B cell (primary cell): ENCODE measurements at regions not wholly inside any gene's neighbourhood (a gene's known extent, or its start where the extent isn't known, plus 50 kb on each side); places are given as distances from the start of the nearest gene placed in this dataset.

ENCODE experiments used
- ATAC-seq: fragments of 200-7000 bp; cut with Tn5 transposase; one replicate; pipeline ENCODE4 v1.10.0; 2021; ENCODE audit warnings: low read depth, mild to moderate bottlenecking, moderate number of reproducible peaks, moderate library complexity
- CTCF ChIA-PET: fragments of 350-600 bp; sonication (Branson Sonifier 250); formaldehyde crosslinking; loops from one replicate; lab custom pipeline; 2021; ENCODE audit warnings: antibody characterized with exemption, inconsistent platforms; lab: Charles Lee
- POLR2A ChIA-PET: fragments of 350-600 bp; sonication (Branson Sonifier 250); formaldehyde crosslinking; loops from one replicate; lab custom pipeline; 2021; ENCODE audit warnings: antibody characterized with exemption; lab: Charles Lee
- DNase-seq: peaks from one replicate; pipeline ENCODE4 v3.0.0; 2013
- H2AFZ ChIP-seq: 2 replicates; pipeline ENCODE4 v1.6.1; 2012; ENCODE audit warnings: mild to moderate bottlenecking, low read depth, low read length; ENCODE audit not compliant: insufficient read depth, poor library complexity, severe bottlenecking
- H3K27ac ChIP-seq, 2 donors: 1 replicate in 1 of 2; 2 replicates in 1 of 2; pipeline ENCODE4 v1.5.1; 2012 to 2013; ENCODE audit warnings: low read length in 2 of 2, mild to moderate bottlenecking in 2 of 2, moderate library complexity in 1 of 2
- H3K27me3 ChIP-seq, 4 experiments: fragments of 200-600 bp in 1 of 4; sonication (generic) in 1 of 4; replicated peaks in 1 of 4; 1 replicate in 2 of 4; 2 replicates in 2 of 4; pipeline versions ENCODE4 v1.6.1 to v1.7.0; 2013 to 2016; ENCODE audit warnings: low read length in 3 of 4, mild to moderate bottlenecking in 2 of 4, mixed read lengths in 1 of 4, moderate library complexity in 1 of 4; ENCODE audit not compliant: insufficient read depth in 4 of 4, control insufficient read depth in 3 of 4; ENCODE audit errors: control extremely low read depth in 1 of 4
- H3K36me3 ChIP-seq, 2 experiments: replicated peaks in 1 of 2; 1 replicate in 1 of 2; 2 replicates in 1 of 2; pipeline versions ENCODE4 v1.6.1 to v1.7.1; 2013; ENCODE audit warnings: low read length in 1 of 2; ENCODE audit not compliant: insufficient read depth in 2 of 2, control insufficient read depth in 1 of 2; ENCODE audit errors: control extremely low read depth in 1 of 2, extremely low read depth in 1 of 2
- H3K4me1 ChIP-seq, 2 donors: fragments of 200-600 bp in 1 of 2; sonication (generic) in 1 of 2; 1 replicate in 1 of 2; 2 replicates in 1 of 2; pipeline versions ENCODE4 v1.5.1 to v1.6.1; 2013 to 2017; ENCODE audit warnings: low read length in 2 of 2; ENCODE audit not compliant: control insufficient read depth in 2 of 2, insufficient read depth in 2 of 2
- H3K4me2 ChIP-seq: replicated peaks from 2 replicates; pipeline ENCODE3; 2012; ENCODE audit warnings: mild to moderate bottlenecking, low read depth, low read length; ENCODE audit not compliant: poor library complexity, severe bottlenecking
- H3K4me3 ChIP-seq, 5 experiments: fragments of 200-600 bp in 1 of 5; sonication (generic) in 1 of 5; 1 replicate in 3 of 5; 2 replicates in 2 of 5; pipeline versions ENCODE4 v1.5.1 to v1.7.0; 2011 to 2016; ENCODE audit warnings: low read length in 4 of 5, mild to moderate bottlenecking in 4 of 5, low read depth in 2 of 5, control low read depth in 1 of 5, moderate library complexity in 1 of 5; ENCODE audit not compliant: insufficient read depth in 1 of 5; ENCODE audit errors: control extremely low read depth in 1 of 5, extremely low read depth in 1 of 5
- H3K79me2 ChIP-seq: fragments of 200-600 bp; sonication (generic); one replicate; pipeline ENCODE4 v1.6.0; 2016; ENCODE audit warnings: low read length; ENCODE audit not compliant: control insufficient read depth, insufficient read depth
- H3K9ac ChIP-seq: fragments of 200-600 bp; sonication (generic); 2 replicates; pipeline ENCODE4 v1.6.1; 2017; ENCODE audit warnings: mild to moderate bottlenecking, low read length, moderate library complexity
- H3K9me3 ChIP-seq, 3 donors: one replicate each; pipeline versions ENCODE4 v1.6.1 to v1.7.1; 2013; ENCODE audit warnings: low read length in 2 of 3; ENCODE audit not compliant: control insufficient read depth in 2 of 3, insufficient read depth in 1 of 3; ENCODE audit errors: control extremely low read depth in 1 of 3
- H4K20me1 ChIP-seq: 2 replicates; pipeline ENCODE4 v1.6.0; 2012; ENCODE audit warnings: mild to moderate bottlenecking, low read length; ENCODE audit not compliant: insufficient read depth, control insufficient read depth, poor library complexity, severe bottlenecking
- H3K27ac Mint-ChIP-seq: one replicate; pipeline ENCODE4 v1.8.0; 2021; ENCODE audit warnings: mixed read lengths
- H3K27me3 Mint-ChIP-seq: one replicate; pipeline ENCODE4 v1.8.0; 2021; ENCODE audit warnings: mixed read lengths
- H3K4me1 Mint-ChIP-seq: one replicate; pipeline ENCODE4 v1.8.0; 2021; ENCODE audit warnings: mixed read lengths
- H3K4me3 Mint-ChIP-seq: one replicate; pipeline ENCODE4 v1.8.0; 2021; ENCODE audit warnings: mixed read lengths
- H3K9me3 Mint-ChIP-seq: one replicate; pipeline ENCODE4 v1.8.0; 2022; ENCODE audit warnings: mixed read lengths; ENCODE audit not compliant: insufficient read depth
- CTCF ChIP-seq: fragments of 200-600 bp; IDR thresholded peaks from one replicate; pipeline ENCODE4 v1.8.0; 2022; ENCODE audit warnings: antibody characterized with exemption, mild to moderate bottlenecking
- EZH2 ChIP-seq: IDR thresholded peaks from 2 replicates; pipeline ENCODE4 v1.6.1; 2012; ENCODE audit warnings: borderline replicate concordance, low read depth, mild to moderate bottlenecking, moderate library complexity, low read length; ENCODE audit not compliant: insufficient read depth, poor library complexity, severe bottlenecking
- WGBS: methylation state at CpG from one replicate; pipeline ENCODE4 v1.1.5; 2013; ENCODE audit warnings: missing lambda C conversion rate; ENCODE audit not compliant: insufficient coverage; 5-methylcytosine and 5-hydroxymethylcytosine counted together
- intact Hi-C: fragments of 100-400 bp; cut with micrococcal nuclease; formaldehyde crosslinking; loops from one replicate; pipeline ENCODE4 v1.10.0; 2022

- Histone ChIP-seq H3K4me1 (peaks cover 17 to 26% of the 10 kb centered on the region in 2 donors), H4K20me1 (no peaks in the 10 kb centered on the region), H3K79me2 (no peaks in the 10 kb centered on the region), H3K4me2 (peak overlapping the region; percentile 100), H3K9me3 (peaks cover 0 to 9% (median 0%) of the 10 kb centered on the region in 3 donors), H3K36me3 (no peaks in the 10 kb centered on the region), H3K27me3 (no peaks in the 10 kb centered on the region), H3K9ac (peak overlapping the region; percentile 73), H3K27ac (peak overlapping the region; percentile 90 to 96), H2AFZ (peak overlapping the region; percentile 97), H3K4me3 (no peak overlapping the region)
- no peaks in the 10 kb centered on the region for H3K27me3 Mint-ChIP-seq
- ATAC-seq (no peak), DNase-seq (no peak)
- peaks cover 21% of the 10 kb centered on the region for H3K4me1 Mint-ChIP-seq
- peak overlapping the region; percentile 86 for H3K4me3 Mint-ChIP-seq
- ChIA-PET CTCF (interaction anchor here (0.7 to 2.5 kb wide), 7 partner anchors 28 to 245 kb away, joined by 3 to 16 read pairs (median 4); partner anchors contain the start of gene NTMT1), POLR2A (interaction anchor here (0.5 to 1.9 kb wide), 7 partner anchors 28 to 210 kb away, joined by 3 to 17 read pairs (median 5); no protein-coding TSS in a partner anchor)
- intact Hi-C loops: loop anchor here (10.0 kb wide), 1 partner anchor 210 kb away; the partner anchor contains the start of gene IER5L
- TF ChIP-seq EZH2 (no peak), CTCF (no peak)
- peak overlapping the region; percentile 97 for H3K27ac Mint-ChIP-seq
- H3K9me3 Mint-ChIP-seq: no peaks in the 10 kb centered on the region
- 97% methylated on average over 8 of the region's 11 CpGs for WGBS
Measured at GRCh38 chr9:129384491-129385210, 206.6 kb upstream of the IER5L start.
